Upper lobe of left lung (tissue), 4 donors: ENCODE measurements at regions not wholly inside any gene's neighbourhood (a gene's known extent, or its start where the extent isn't known, plus 50 kb on each side); places are given as distances from the start of the nearest gene placed in this dataset.

Experiments
- CTCF ChIP-seq, 6 experiments: fragments of 450-650 bp in 4 of 6; fragments of 200-600 bp in 2 of 6; sonication (generic) in 2 of 6; IDR thresholded peaks; one replicate each; pipeline ENCODE4 v1.5.1; 2016 to 2019; ENCODE audit warnings: antibody characterized with exemption in 6 of 6
- EP300 ChIP-seq, 4 donors: sonication (generic); formaldehyde crosslinking; IDR thresholded peaks; one replicate each; pipeline ENCODE4 v1.5.1; 2017; ENCODE audit warnings: antibody characterized with exemption in 4 of 4, control low read depth in 2 of 4

DNA sequence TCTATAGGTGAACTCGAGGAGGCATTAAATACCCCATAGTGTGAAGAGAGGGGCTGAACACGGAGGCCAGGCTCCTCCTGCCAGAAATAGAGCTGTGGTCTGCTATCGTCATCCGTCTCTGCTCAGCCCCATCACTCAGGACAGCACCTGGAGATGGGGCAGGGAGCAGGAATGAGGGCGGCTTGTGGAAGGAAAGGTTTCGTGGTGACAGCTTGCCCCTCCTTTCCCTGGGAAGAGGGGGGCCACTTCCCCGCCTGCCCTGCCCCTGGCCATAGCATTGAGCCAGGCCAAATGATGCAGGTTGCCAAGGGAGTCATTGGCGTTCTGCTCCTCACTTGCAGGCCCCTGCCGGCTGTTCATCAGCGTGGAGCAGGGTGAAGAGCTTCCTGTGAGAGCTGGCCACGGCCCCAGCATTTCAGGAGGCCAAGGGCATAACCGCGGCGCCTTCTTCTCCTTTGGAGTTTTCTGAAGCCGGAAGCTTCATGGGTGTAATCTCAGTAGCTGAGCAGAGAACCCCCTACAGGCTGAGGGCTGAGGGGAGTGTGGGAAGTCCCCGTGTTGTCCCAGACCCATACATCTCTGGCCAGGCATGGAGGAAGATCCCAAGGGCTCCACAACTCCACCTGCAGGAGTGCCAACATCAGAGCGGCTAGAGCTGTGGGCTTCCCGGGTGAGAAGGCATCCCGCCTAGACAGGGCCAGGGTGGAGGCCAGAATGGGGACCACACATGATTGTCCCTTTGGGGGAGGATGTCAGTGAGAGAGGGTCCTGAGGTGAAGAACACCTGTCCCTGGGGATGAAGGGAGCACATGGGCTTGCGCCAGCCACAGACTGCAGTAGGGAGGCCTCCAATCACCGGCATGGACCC, 112.5 kb upstream of the GLI2 start:
- no peak for TF ChIP-seq EP300 (IDR thresholded peaks at IDR 0.05)
- no peak for TF ChIP-seq CTCF (IDR thresholded peaks at IDR 0.05)
